Natural killer cell (primary cell): ENCODE measurements at regions not wholly inside any gene's neighbourhood (a gene's known extent, or its start where the extent isn't known, plus 50 kb on each side); places are given as distances from the start of the nearest gene placed in this dataset.

Experiments used
- ATAC-seq, 3 donors: fragments of 150-1000 bp in 2 of 3; fragments of 200-7000 bp in 1 of 3; cut with Tn5 transposase; 1 replicate in 1 of 3; 2 replicates in 2 of 3; pipeline ENCODE4 v1.10.0; 2021; ENCODE audit warnings: mild to moderate bottlenecking in 2 of 3, moderate library complexity in 2 of 3
- DNase-seq, 2 donors: peaks; one replicate each; pipeline versions ENCODE4 v3.0.0 to v3.0.0-alpha.2; 2013 to 2021; ENCODE audit warnings: mixed read lengths in 1 of 2
- H3K27ac ChIP-seq: one replicate; pipeline ENCODE4 v1.5.1; 2013; ENCODE audit warnings: mild to moderate bottlenecking, low read length
- H3K27me3 ChIP-seq: one replicate; pipeline ENCODE4 v1.6.1; 2013; ENCODE audit warnings: low read length; ENCODE audit not compliant: control insufficient read depth, insufficient read depth
- H3K36me3 ChIP-seq: one replicate; pipeline ENCODE4 v1.6.1; 2013; ENCODE audit warnings: low read length; ENCODE audit not compliant: control insufficient read depth, insufficient read depth
- H3K4me1 ChIP-seq: one replicate; pipeline ENCODE4 v1.6.1; 2013; ENCODE audit warnings: low read length; ENCODE audit not compliant: control insufficient read depth, insufficient read depth
- H3K4me3 ChIP-seq: one replicate; pipeline ENCODE4 v1.5.1; 2013; ENCODE audit warnings: low read length
- H3K9me3 ChIP-seq: one replicate; pipeline ENCODE4 v1.6.1; 2013; ENCODE audit warnings: low read length; ENCODE audit not compliant: control insufficient read depth, insufficient read depth
- H3K27ac Mint-ChIP-seq, 2 donors: one replicate each; pipeline ENCODE4 v1.8.0; 2022; ENCODE audit warnings: mild to moderate bottlenecking in 2 of 2, mixed read lengths in 2 of 2, moderate library complexity in 1 of 2
- H3K27me3 Mint-ChIP-seq, 2 donors: one replicate each; pipeline ENCODE4 v1.8.0; 2022; ENCODE audit warnings: low read depth in 2 of 2, mixed read lengths in 2 of 2
- H3K36me3 Mint-ChIP-seq: one replicate; pipeline ENCODE4 v1.8.0; 2022; ENCODE audit warnings: mixed read lengths
- H3K4me1 Mint-ChIP-seq, 2 donors: one replicate each; pipeline ENCODE4 v1.8.0; 2022; ENCODE audit warnings: mixed read lengths in 2 of 2
- H3K4me3 Mint-ChIP-seq: one replicate; pipeline ENCODE4 v1.8.0; 2022; ENCODE audit warnings: mild to moderate bottlenecking, moderate library complexity, mixed read lengths
- H3K9me3 Mint-ChIP-seq, 2 donors: one replicate each; pipeline ENCODE4 v1.8.0; 2022; ENCODE audit warnings: mixed read lengths in 2 of 2
- CTCF ChIP-seq: fragments of 200-600 bp; IDR thresholded peaks from one replicate; pipeline ENCODE4 v1.8.0; 2022; ENCODE audit warnings: antibody characterized with exemption
- WGBS: methylation state at CpG from one replicate; pipeline ENCODE4 v1.1.7; 2013; ENCODE audit warnings: missing lambda C conversion rate; ENCODE audit not compliant: insufficient coverage; 5-methylcytosine and 5-hydroxymethylcytosine counted together
- intact Hi-C: fragments of 100-400 bp; cut with micrococcal nuclease; formaldehyde crosslinking; loops from one replicate; pipeline ENCODE4 v1.14.2; 2022

- no peaks in the 10 kb centered on the region for H3K36me3 Mint-ChIP-seq
- Histone ChIP-seq H3K36me3 (no peaks in the 10 kb centered on the region), H3K4me3 (no peak overlapping the region), H3K27me3 (no peaks in the 10 kb centered on the region), H3K27ac (no peak overlapping the region), H3K4me1 (no peaks in the 10 kb centered on the region), H3K9me3 (no peaks in the 10 kb centered on the region)
- H3K4me1 Mint-ChIP-seq = no peaks in the 10 kb centered on the region
- intact Hi-C loops = no loop called here
- H3K27ac Mint-ChIP-seq = no peak overlapping the region
- ATAC-seq = no peak
- 83% methylated on average over 4 of the region's 4 CpGs for WGBS
- TF ChIP-seq CTCF = no peak
- H3K27me3 Mint-ChIP-seq = no peaks in the 10 kb centered on the region
- no peak for DNase-seq
- peaks cover 5 to 14% of the 10 kb centered on the region in 2 donors for H3K9me3 Mint-ChIP-seq
- no peak overlapping the region for H3K4me3 Mint-ChIP-seq
These were observed 297.1 kb upstream of the TBX3 start for GRCh38 chr12:114981036-114981435.

GRCh38 chr12:114976959-114977358 lies 293.0 kb upstream of the TBX3 start:
- H3K36me3 Mint-ChIP-seq = no peaks in the 10 kb centered on the region

DNA sequence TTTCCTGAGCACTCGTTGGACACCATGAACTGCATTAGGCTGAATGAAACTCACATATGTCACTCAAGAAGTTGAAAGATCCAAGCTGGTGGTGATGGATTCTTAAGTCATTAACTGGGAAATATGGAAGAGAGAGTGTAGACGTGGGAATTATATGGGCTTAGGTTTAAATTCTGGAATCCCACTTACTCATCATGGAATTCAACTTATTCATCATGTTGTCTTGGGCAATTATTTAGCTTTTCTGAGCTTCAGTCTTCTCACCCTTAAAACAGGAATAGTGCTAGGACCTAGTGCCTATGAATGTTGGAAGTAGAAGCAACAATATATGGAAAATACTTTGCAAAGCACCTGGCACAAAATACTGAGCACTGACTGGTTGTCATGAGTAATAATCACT lies 292.4 kb upstream of the TBX3 start:
- Mint-ChIP-seq H3K9me3 (peaks cover 0 to 14% of the 10 kb centered on the region in 2 donors), H3K36me3 (no peaks in the 10 kb centered on the region), H3K27me3 (no peaks in the 10 kb centered on the region), H3K4me3 (no peak overlapping the region), H3K4me1 (no peaks in the 10 kb centered on the region), H3K27ac (no peak overlapping the region)
- intact Hi-C loops = no loop called here
- H3K4me3 ChIP-seq = no peak overlapping the region
- DNase-seq (no peak), ATAC-seq (no peak)
- no peaks in the 10 kb centered on the region for H3K4me1 ChIP-seq
- H3K36me3 ChIP-seq = no peaks in the 10 kb centered on the region
- TF ChIP-seq CTCF = no peak
- no peaks in the 10 kb centered on the region for H3K27me3 ChIP-seq
- 100% methylated on average over 1 of the region's 2 CpGs for WGBS
- H3K9me3 ChIP-seq = no peaks in the 10 kb centered on the region
- H3K27ac ChIP-seq = no peak overlapping the region

More at GRCh38 chr12:114976959-114977358, 293.0 kb upstream of the TBX3 start:
- H3K27ac Mint-ChIP-seq = no peak overlapping the region
- no peak for ATAC-seq
- no peak overlapping the region for H3K27ac ChIP-seq
- TF ChIP-seq CTCF = no peak
- no peaks in the 10 kb centered on the region for H3K36me3 ChIP-seq
- H3K27me3 ChIP-seq = no peaks in the 10 kb centered on the region
- no peaks in the 10 kb centered on the region for H3K9me3 ChIP-seq
- intact Hi-C loops = no loop called here
- H3K4me3 Mint-ChIP-seq = no peak overlapping the region
- no peaks in the 10 kb centered on the region for H3K4me1 ChIP-seq
- no peaks in the 10 kb centered on the region for H3K27me3 Mint-ChIP-seq
- H3K4me1 Mint-ChIP-seq = no peaks in the 10 kb centered on the region
- peaks cover 0 to 14% of the 10 kb centered on the region in 2 donors for H3K9me3 Mint-ChIP-seq
- no peak for DNase-seq
- H3K4me3 ChIP-seq = no peak overlapping the region

- no peaks in the 10 kb centered on the region for H3K36me3 Mint-ChIP-seq
- Histone ChIP-seq H3K27ac (no peak overlapping the region), H3K9me3 (no peaks in the 10 kb centered on the region), H3K27me3 (no peaks in the 10 kb centered on the region), H3K4me1 (no peaks in the 10 kb centered on the region), H3K36me3 (no peaks in the 10 kb centered on the region), H3K4me3 (no peak overlapping the region)
- no peaks in the 10 kb centered on the region for H3K4me1 Mint-ChIP-seq
- H3K9me3 Mint-ChIP-seq = peaks cover 0 to 10% of the 10 kb centered on the region in 2 donors
- no peak overlapping the region for H3K27ac Mint-ChIP-seq
- H3K4me3 Mint-ChIP-seq = no peak overlapping the region
- no peaks in the 10 kb centered on the region for H3K27me3 Mint-ChIP-seq
- TF ChIP-seq CTCF = no peak
- no peak for ATAC-seq
- DNase-seq = no peak
- WGBS = 96% methylated on average over 2 of the region's 4 CpGs
- intact Hi-C loops = no loop called here
These were observed 291.8 kb upstream of the TBX3 start for GRCh38 chr12:114975640-114976310.
